ENCODE measurements at regions not wholly inside any gene's neighbourhood (a gene's known extent, or its start where the extent isn't known, plus 50 kb on each side); places are given as distances from the start of the nearest gene placed in this dataset.

DNA sequence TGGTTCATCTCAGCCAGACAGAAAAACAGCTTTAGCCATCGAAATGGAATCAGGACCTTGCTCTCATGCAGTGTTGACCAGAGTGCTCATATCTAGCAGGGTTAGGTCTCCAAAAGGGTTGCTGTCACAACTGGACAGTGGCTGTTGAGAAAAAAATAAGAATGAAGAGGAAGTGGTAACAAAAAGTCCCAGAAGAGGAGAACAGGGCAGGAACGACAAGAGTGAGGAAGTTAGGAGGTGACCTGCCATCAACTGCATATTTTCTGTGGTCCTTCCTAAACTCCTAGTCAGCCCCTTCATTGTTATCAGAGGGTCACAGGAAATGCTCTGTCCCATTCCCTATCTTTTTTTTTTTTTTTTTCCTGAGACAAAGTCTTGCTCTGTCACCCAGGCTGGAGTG lies 188.1 kb upstream of the LINC00305 start:
- H3K27ac ChIP-seq = no peak overlapping the region
- no peak for TF ChIP-seq POLR2AphosphoS5 (IDR thresholded peaks at IDR 0.05)
- TF ChIP-seq EP300 (IDR thresholded peaks at IDR 0.05) = no peak
- TF ChIP-seq POLR2A (IDR thresholded peaks at IDR 0.05) = no peak
- TF ChIP-seq CTCF (IDR thresholded peaks at IDR 0.05) = no peak
- no peaks in the 10 kb centered on the region for H3K27me3 ChIP-seq
- DNase-seq = no peak
- no peaks in the 10 kb centered on the region for H3K4me1 ChIP-seq
- H3K36me3 ChIP-seq = no peaks in the 10 kb centered on the region
- intact Hi-C loops (cut with DNase I) = no loop called here
- 59 to 60% methylated on average over 2 of the region's 2 CpGs for WGBS, 2 donors
- H3K4me3 ChIP-seq = no peak overlapping the region
- no peaks in the 10 kb centered on the region for H3K9me3 ChIP-seq

- TF ChIP-seq POLR2AphosphoS5 (IDR thresholded peaks at IDR 0.05) (no peak), EP300 (IDR thresholded peaks at IDR 0.05) (no peak)
- Histone ChIP-seq H3K9me3 (no peaks in the 10 kb centered on the region), H3K36me3 (no peaks in the 10 kb centered on the region), H3K27me3 (no peaks in the 10 kb centered on the region), H3K27ac (no peak overlapping the region), H3K4me1 (no peaks in the 10 kb centered on the region), H3K4me3 (no peak overlapping the region)
- intact Hi-C loops (cut with DNase I) = no loop called here
- DNase-seq = no peak
- WGBS, 2 donors = 84% methylated on average over 2 of the region's 2 CpGs
These were observed 185.9 kb upstream of the LINC00305 start for GRCh38 chr18:64334748-64335147.

DNA sequence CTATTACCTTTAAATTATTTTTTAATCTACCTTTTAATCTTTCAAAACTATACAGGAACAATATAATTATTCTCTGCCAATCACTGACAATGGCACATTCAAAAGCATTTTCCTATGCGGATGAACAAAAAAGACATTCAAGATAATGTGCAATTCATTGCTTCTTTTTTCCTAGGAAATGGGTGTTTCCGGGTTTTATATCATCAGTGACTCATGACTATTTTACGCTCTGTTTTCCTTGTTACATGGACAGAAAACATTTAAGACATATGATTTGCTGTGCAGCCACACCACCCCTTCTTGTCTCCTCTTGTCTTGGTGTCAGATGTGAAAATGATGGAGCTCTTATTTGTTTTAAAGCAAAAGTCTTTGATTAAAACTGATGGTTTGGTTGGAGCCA lies 184.7 kb upstream of the LINC00305 start:
- TF ChIP-seq EP300 (IDR thresholded peaks at IDR 0.05) (no peak), CTCF (IDR thresholded peaks at IDR 0.05) (no peak), POLR2AphosphoS5 (IDR thresholded peaks at IDR 0.05) (no peak), POLR2A (IDR thresholded peaks at IDR 0.05) (no peak)
- Histone ChIP-seq H3K9me3 (no peaks in the 10 kb centered on the region), H3K4me1 (no peaks in the 10 kb centered on the region), H3K4me3 (no peak overlapping the region), H3K27me3 (no peaks in the 10 kb centered on the region), H3K27ac (no peak overlapping the region), H3K36me3 (no peaks in the 10 kb centered on the region)
- 55 to 77% methylated on average over 3 of the region's 3 CpGs for WGBS, 2 donors
- intact Hi-C loops (cut with DNase I) = no loop called here
- DNase-seq = no peak

GRCh38 chr18:64332835-64333234 lies 183.9 kb upstream of the LINC00305 start:
- intact Hi-C loops (cut with DNase I) = no loop called here
- Histone ChIP-seq H3K27ac (no peak overlapping the region), H3K4me3 (no peak overlapping the region), H3K36me3 (no peaks in the 10 kb centered on the region), H3K4me1 (no peaks in the 10 kb centered on the region), H3K9me3 (no peaks in the 10 kb centered on the region), H3K27me3 (no peaks in the 10 kb centered on the region)
- TF ChIP-seq POLR2AphosphoS5 (IDR thresholded peaks at IDR 0.05) (no peak), CTCF (IDR thresholded peaks at IDR 0.05) (no peak), EP300 (IDR thresholded peaks at IDR 0.05) (no peak), POLR2A (IDR thresholded peaks at IDR 0.05) (no peak)
- WGBS, 2 donors = 64 to 76% methylated on average over 6 of the region's 6 CpGs
- no peak for DNase-seq

DNA sequence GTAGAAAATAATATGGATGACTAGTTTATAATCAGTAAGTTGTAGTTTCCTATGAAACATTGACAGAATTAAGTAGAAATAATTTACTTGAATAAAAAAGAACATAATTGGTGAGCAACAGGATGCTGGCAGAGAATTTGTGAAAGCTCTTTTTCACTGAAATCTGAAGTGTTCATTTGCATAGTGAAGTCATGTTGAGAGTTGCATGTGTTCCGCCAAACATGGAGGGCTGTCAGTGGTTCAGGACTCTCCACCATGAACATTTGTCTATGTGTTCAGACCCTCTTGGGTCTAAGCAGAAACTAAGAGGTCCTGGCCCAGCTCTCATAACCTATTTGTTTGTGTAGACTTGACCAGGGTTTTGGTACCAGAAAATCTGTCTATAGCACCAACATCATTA lies 182.5 kb upstream of the LINC00305 start:
- Histone ChIP-seq H3K27ac (no peak overlapping the region), H3K9me3 (no peaks in the 10 kb centered on the region), H3K27me3 (no peaks in the 10 kb centered on the region), H3K36me3 (no peaks in the 10 kb centered on the region), H3K4me3 (no peak overlapping the region), H3K4me1 (no peaks in the 10 kb centered on the region)
- intact Hi-C loops (cut with DNase I) = no loop called here
- no peak for DNase-seq
- TF ChIP-seq POLR2A (IDR thresholded peaks at IDR 0.05) = no peak
- TF ChIP-seq CTCF (IDR thresholded peaks at IDR 0.05) = no peak
- no peak for TF ChIP-seq EP300 (IDR thresholded peaks at IDR 0.05)
- TF ChIP-seq POLR2AphosphoS5 (IDR thresholded peaks at IDR 0.05) = no peak
- WGBS, 2 donors = 92 to 94% methylated on average over 1 of the region's 1 CpG
